Motor neuron (in vitro differentiated cells): ENCODE measurements at regions not wholly inside any gene's neighbourhood (a gene's known extent, or its start where the extent isn't known, plus 50 kb on each side); places are given as distances from the start of the nearest gene placed in this dataset.

Experiments used
- ATAC-seq, 8 experiments: fragments of 200-7000 bp; cut with Tn5 transposase; replicated peaks in 6 of 8; 2 replicates each; pipeline ENCODE4 v1.8.0; 2021; ENCODE audit warnings: mild to moderate bottlenecking in 8 of 8, moderate library complexity in 8 of 8
- H3K27ac ChIP-seq, 2 donors: fragments of 250-450 bp; sonication (Bioruptor Pico); 2 replicates each; pipeline ENCODE4 v1.9.0; 2021; ENCODE audit warnings: antibody characterized with exemption in 2 of 2, mild to moderate bottlenecking in 2 of 2, moderate library complexity in 1 of 2
- H3K4me1 ChIP-seq, 2 donors: fragments of 250-450 bp; sonication (Bioruptor Pico); replicated peaks in 1 of 2; 2 replicates each; pipeline ENCODE4 v1.6.1; 2021; ENCODE audit warnings: antibody characterized with exemption in 2 of 2, mild to moderate bottlenecking in 2 of 2, moderate library complexity in 1 of 2
- H3K4me3 ChIP-seq, 5 donors: fragments of 250-450 bp; sonication (Bioruptor Pico); 2 replicates each; pipeline ENCODE4 v1.9.0; 2021; ENCODE audit warnings: antibody characterized with exemption in 5 of 5, mild to moderate bottlenecking in 5 of 5, moderate library complexity in 4 of 5
- WGBS, 10 experiments: fragments of 450-650 bp; shearing (Covaris generic); methylation state at CpG; one replicate each; pipeline ENCODE4 v1.0.0; 2022; 5-methylcytosine and 5-hydroxymethylcytosine counted together
- in situ Hi-C, 9 experiments: fragments of 400-800 bp; cut with MboI; loops; one replicate each; pipeline ENCODE4 v1.15.0; 2021; ENCODE audit warnings: low sequenced_read_pairs in 9 of 9, low pct_unique_long_range_greater_than_20kb in 2 of 9; ENCODE audit not compliant: unreplicated experiment in 9 of 9

DNA sequence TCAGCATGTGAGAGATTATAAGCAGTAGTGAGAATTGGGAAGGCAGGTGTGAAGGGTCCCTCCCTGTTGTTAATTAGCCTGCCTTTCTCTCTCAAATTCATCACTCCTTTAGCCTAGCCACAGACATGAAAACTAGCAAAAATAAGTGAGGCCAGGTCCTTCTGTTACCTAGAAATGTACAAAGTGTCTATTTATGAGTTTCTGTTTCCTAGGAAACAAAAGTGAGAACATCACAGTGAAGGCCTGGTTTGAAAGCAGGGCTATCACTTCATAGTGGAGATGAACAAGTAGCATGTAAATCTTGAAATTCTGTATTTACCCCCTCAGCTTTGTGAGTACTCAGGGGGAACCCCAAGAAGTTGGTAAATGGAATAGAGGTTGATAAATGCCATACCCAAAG is 78.2 kb upstream of the UMPS start:
- in situ Hi-C loops, result no loop called here
- Histone ChIP-seq H3K27ac (no peak overlapping the region), H3K4me1 (peaks cover 0 to 5% of the 10 kb centered on the region in 2 donors), H3K4me3 (no peak overlapping the region)
- no peak for ATAC-seq

DNA sequence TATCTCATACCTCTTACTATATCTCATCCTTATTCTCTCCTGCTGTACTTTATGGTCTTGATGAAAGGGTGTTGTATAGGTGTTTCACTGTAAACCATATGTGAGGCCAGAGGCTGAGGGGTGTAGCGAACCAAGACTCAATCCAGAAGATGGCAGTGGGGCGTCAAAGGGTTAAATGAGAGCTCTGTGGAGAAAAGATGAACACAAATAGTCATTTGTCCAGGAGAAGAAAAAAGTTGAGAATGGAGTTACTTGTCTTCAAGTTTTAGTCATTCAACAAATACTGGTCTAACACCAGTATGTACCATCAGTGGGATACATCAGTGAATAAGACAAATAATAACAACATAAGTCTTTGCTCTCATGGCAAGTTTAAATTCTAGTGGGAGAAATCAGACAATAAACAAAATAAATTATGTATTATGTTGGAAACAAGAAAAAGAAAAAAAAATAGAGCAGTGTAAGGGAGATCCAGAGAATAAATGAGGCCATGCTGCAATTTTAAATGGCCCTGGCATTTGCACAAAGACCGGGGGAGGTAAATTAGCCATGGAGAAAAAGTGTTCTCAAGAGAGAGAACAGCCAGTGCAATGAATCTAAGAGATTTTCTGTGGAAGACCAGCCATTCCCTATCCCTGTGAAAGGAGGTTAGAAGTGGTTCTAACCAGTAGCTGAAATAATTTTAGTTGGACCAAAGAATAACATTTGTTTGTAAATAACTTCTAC is 77.0 kb upstream of the UMPS start:
- ATAC-seq, result no peak
- WGBS, 10 experiments, result 0 to 100% (median 67%) methylated on average over 1 to 3 of the region's 3 CpGs; no CpG with 5 or more reads in 1 of the 10 experiments
- in situ Hi-C loops, result no loop called here
- peaks cover 0 to 4% of the 10 kb centered on the region in 2 donors for H3K4me1 ChIP-seq
- no peak overlapping the region for H3K27ac ChIP-seq
- H3K4me3 ChIP-seq, result no peak overlapping the region

DNA sequence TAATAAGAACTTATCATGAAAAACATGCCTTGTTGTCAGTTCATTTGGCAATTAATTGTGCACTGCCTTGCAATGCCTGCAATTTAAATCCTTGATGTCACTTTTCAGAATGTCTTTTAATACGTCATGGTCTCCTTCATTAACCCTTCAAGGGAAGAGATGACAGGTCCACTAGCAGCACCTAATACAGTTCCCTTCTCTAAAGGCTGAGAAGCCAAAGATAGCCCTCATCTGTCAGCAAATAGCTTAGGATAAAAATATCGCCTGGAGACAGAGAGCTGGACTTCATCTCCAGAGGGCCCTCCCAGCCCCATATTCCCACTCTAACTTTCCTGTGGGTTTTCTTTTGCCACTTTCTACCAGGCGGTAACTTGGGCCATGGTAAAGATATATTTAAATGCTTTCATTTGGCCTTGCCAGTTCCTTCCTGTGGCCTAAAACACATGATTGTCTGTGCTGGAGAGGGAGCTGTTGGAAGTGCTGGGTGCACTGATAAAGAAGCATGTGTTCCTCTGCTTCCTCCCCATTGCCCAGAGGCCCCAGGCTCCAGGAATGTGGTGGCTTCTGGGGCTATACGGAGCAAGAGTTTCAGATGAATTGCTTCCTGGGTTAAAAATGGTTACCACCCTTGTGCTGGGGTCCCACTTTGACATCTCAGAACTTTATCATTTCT is 76.3 kb upstream of the UMPS start:
- ATAC-seq, result no peak
- H3K27ac ChIP-seq, result no peak overlapping the region
- WGBS, 10 experiments, result 0 to 100% (median 91%) methylated on average over 1 to 4 of the region's 4 CpGs; no CpG with 5 or more reads in 1 of the 10 experiments
- H3K4me1 ChIP-seq, result no peaks in the 10 kb centered on the region
- in situ Hi-C loops, result no loop called here
- H3K4me3 ChIP-seq, result no peak overlapping the region

DNA sequence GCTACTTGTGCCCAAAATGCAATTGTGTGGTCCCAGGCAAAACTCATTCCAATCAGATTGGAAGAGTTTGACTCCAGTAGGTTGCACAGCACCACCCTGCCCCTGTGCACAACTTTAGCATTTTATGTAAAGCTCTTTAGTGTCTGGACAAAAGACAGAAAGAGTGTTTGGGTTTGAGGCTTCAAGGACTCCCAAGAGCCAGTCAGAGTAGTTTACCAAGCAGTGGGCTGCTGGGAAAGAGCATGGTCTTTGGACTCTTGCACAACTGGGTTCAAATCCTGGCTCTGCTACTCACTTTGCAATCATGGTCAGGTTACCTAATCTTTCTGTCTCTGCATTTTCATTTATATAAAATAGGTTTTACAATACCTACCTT is 75.8 kb upstream of the UMPS start:
- Histone ChIP-seq H3K4me1 (no peaks in the 10 kb centered on the region), H3K27ac (no peak overlapping the region), H3K4me3 (no peak overlapping the region)
- in situ Hi-C loops, result no loop called here
- no peak for ATAC-seq

DNA sequence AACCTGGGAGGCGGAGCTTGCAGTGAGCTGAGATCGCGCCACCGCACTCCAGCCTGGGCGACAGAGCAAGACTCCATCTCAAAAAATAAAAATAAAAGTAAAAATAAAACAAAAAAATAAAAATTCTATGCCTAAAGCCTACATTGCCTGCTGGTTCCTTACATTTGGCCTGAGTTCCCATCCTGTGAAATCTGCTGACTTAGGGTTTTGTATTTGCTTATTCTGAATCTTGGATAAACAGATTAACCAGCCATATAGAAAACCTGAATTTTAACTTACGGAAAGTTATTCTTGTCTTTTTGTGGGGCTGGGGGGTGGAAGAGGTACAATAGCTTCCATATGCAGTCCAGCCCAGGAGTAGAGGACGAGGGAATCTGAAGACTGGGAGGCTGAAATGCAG is 73.7 kb upstream of the UMPS start:
- H3K4me1 ChIP-seq, result no peaks in the 10 kb centered on the region
- no peak overlapping the region for H3K4me3 ChIP-seq
- ATAC-seq, result no peak
- H3K27ac ChIP-seq, result no peak overlapping the region
- in situ Hi-C loops, result no loop called here
- 70 to 100% (median 88%) methylated on average over 1 to 7 of the region's 7 CpGs; no CpG with 5 or more reads in 4 of the 10 experiments for WGBS, 10 experiments

DNA sequence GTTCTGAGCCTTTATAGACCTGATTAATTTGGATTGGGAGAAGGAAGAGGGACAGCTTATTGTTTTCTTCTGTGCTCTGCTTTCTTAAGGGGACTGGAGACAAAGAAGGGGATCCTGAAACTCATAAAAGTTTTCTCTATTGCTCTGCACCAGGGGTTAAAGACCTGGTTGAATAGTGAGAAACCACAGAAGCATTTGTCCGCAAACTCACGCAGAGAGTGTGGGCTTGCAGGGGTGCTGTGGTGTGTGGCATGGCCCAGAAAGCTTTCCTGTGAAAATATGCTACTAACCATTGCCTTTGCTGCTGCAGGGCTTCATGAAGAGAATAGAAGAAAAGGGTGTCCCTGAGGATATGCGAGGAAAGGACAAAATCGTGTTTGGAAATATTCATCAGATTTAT is 73.1 kb upstream of the UMPS start:
- Histone ChIP-seq H3K4me3 (no peak overlapping the region), H3K4me1 (no peaks in the 10 kb centered on the region), H3K27ac (no peak overlapping the region)
- WGBS, 10 experiments, result 48 to 100% (median 85%) methylated on average over 1 to 4 of the region's 4 CpGs; no CpG with 5 or more reads in 2 of the 10 experiments
- ATAC-seq, result no peak
- in situ Hi-C loops, result no loop called here

DNA sequence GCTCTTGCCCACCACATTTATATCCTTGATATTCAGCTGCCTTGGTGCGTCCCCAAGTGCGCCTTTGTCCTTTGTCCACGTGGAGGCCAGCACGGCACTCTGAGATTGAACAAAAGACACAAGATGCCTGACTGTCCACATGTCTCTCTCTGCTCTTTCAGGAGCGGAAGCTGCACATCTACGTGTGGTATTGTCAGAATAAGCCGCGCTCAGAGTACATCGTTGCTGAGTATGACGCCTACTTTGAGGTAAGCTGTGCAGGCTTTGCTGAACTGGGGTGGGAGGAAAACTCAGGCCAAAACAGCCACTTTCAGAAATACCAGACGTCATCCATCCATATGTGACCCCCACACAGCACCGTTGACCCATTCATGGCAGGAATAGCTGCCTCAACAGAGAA is 72.0 kb upstream of the UMPS start:
- Histone ChIP-seq H3K4me3 (no peak overlapping the region), H3K27ac (no peak overlapping the region), H3K4me1 (no peaks in the 10 kb centered on the region)
- 43 to 100% (median 85%) methylated on average over 2 to 10 of the region's 12 CpGs; no CpG with 5 or more reads in 3 of the 10 experiments for WGBS, 10 experiments
- ATAC-seq, result no peak
- in situ Hi-C loops, result no loop called here

DNA sequence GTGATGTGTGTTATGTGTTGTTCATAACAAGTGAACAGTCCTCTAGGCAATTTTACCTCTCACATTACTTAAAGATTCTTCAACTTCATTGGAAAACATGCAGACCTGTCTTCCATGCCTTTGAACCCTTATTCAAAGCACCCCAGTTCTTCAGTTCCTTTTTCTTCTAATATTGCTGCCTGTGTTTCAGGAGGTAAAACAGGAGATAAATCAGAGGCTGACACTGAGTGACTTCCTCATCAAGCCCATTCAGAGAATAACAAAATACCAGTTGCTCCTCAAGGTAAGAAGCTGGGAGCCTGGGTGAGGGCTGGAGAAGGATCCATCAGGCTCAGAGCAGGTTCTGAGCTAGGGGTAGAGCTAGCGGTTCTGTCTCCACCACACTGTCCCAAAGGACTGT is 71.1 kb upstream of the UMPS start:
- ATAC-seq, result no peak
- 0% methylated on average over 1 of the region's 1 CpG; no CpG with 5 or more reads in 9 of the 10 experiments for WGBS, 10 experiments
- H3K27ac ChIP-seq, result no peak overlapping the region
- in situ Hi-C loops, result no loop called here
- no peaks in the 10 kb centered on the region for H3K4me1 ChIP-seq
- no peak overlapping the region for H3K4me3 ChIP-seq

DNA sequence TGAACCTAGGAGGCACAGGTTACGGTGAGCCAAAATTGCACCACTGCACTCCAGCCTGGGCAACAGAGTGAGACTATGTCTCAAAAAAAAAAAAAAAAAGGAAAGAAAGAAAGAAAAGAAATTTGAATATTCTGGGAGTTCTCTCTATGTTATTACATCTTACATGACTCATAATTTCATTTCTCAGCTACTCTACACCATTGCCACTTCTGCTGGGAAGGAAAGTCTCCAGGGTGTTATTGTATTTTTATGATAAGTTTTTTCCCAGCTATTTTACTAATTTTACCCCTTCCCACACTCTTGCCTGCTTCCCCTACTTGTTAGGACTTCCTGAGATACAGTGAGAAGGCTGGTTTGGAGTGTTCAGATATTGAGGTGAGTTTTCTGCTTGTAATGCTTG is 69.7 kb upstream of the UMPS start:
- Histone ChIP-seq H3K27ac (no peak overlapping the region), H3K4me3 (no peak overlapping the region), H3K4me1 (no peaks in the 10 kb centered on the region)
- in situ Hi-C loops, result no loop called here
- 75 to 100% (median 100%) methylated on average over 1 of the region's 1 CpG; no CpG with 5 or more reads in 4 of the 10 experiments for WGBS, 10 experiments
- ATAC-seq, result peak in 2 of 8 experiments; percentile 10 to 54

DNA sequence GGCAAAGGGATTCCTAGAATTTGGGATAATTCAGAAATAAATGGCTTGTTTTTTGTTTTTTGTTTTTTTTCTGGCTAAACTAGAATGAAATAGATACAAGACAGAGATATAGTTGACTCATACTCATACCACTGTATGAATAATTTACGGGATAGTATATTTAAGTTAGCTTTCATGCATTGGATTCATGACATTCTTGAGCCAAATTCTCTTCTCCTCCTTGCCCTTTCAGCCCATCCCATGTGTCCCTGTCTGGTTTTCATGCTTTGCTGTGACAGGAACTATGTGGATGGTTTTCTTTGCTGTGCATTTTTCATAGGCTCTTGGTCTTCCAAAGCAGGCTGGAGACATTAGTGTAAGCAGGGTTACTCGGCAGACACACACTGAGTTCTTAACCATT is 66.6 kb upstream of the UMPS start:
- in situ Hi-C loops, result no loop called here
- WGBS, 10 experiments, result 0 to 100% (median 78%) methylated on average over 1 to 2 of the region's 2 CpGs

DNA sequence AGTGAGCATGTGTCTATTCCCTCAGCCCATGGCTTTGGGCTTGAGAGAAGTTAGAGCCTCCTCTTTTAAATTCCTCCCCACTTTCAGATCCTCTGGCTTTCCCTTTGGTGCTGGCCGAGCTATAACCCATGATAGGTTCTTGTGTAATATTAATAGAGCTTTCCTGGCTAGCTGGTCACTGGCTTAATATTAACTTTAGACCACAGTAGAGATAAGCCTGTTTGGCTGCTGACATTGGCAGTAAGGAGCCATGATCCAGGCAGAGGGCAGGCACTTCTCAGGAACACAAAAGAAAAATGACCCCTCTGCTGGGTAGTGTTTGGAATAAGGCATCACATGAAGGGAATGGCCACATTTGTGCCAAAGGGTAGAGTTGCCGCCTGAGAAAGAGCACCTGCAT is 65.4 kb upstream of the UMPS start:
- ATAC-seq, result no peak
- in situ Hi-C loops, result no loop called here
- WGBS, 10 experiments, result 67 to 100% (median 94%) methylated on average over 1 to 2 of the region's 2 CpGs; no CpG with 5 or more reads in 3 of the 10 experiments

More for the DNA sequence above, 66.6 kb upstream of the UMPS start:
- Histone ChIP-seq H3K4me1 (no peaks in the 10 kb centered on the region), H3K27ac (no peak overlapping the region), H3K4me3 (no peak overlapping the region)
- peak in 3 of 8 experiments; percentile 65 to 97 (median 96) for ATAC-seq

DNA sequence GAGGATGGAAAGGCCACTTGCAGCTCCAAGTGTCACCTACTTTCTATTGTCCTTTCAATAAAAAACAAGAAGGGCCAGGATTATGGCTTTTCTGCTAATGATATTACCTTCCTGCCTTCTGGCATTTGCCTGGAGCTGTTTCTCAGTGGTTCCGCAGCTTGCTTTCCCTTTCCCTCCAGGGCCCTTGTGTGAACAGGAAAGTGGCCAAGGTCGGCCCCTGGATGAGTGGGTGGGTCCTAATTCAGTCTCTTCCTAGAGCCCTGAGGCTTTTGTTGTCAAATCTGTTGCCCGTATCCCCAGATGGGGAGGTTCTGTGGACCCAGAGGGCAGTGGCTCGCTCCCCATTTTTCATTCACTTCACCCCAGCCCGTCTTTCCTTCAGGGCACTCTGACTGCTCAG is 64.2 kb upstream of the UMPS start:
- in situ Hi-C loops, result no loop called here
- no peak overlapping the region for H3K27ac ChIP-seq
- WGBS, 10 experiments, result 80 to 100% (median 87%) methylated on average over 1 to 4 of the region's 5 CpGs; no CpG with 5 or more reads in 6 of the 10 experiments
- H3K4me3 ChIP-seq, result no peak overlapping the region
- no peaks in the 10 kb centered on the region for H3K4me1 ChIP-seq
- ATAC-seq, result no peak

More for the DNA sequence above, 65.4 kb upstream of the UMPS start:
- Histone ChIP-seq H3K4me1 (no peaks in the 10 kb centered on the region), H3K4me3 (no peak overlapping the region), H3K27ac (no peak overlapping the region)

DNA sequence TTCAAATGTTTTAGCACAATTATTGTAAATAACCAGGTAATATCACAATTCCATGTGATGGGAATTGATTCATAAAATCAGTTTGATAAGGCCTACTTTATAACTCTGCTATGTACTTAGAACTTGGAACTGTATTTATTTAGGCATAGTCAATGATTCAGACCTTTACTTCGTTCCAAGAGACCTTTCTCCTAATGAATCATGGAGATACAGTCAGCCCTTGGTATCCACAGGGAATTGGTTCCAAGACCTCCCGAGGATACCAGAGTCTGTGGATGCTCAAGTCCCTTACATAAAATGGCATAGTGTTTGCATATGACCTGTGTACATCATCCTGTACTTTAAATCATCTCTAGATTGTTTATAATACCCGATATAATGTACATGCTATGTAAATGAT is 60.8 kb upstream of the UMPS start:
- ATAC-seq, result no peak
- 12 to 94% (median 81%) methylated on average over 1 to 3 of the region's 3 CpGs; no CpG with 5 or more reads in 1 of the 10 experiments for WGBS, 10 experiments
- in situ Hi-C loops, result no loop called here
- Histone ChIP-seq H3K4me3 (no peak overlapping the region), H3K27ac (no peak overlapping the region), H3K4me1 (no peaks in the 10 kb centered on the region)

DNA sequence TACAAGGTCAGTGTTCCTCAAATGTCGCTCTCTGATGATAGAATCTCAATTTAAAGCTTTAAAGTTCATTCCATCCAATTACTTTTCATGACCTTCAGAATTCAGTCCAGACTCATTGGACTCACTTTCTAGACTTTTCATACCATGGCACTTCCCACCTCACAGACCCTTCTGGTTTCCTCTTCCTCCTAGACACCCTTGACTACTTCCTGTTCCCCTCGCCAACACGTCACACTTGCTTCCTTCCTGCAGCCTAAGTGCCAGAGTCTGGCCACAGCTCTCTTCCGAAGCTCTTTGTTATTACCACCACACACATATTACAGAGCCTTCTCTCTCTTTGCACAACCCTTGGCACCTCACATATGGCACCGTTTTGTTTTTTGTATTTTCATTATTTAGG is 59.1 kb upstream of the UMPS start:
- no peak for ATAC-seq
- no peaks in the 10 kb centered on the region for H3K4me1 ChIP-seq
- no peak overlapping the region for H3K4me3 ChIP-seq
- 74 to 100% (median 100%) methylated on average over 1 to 5 of the region's 5 CpGs; no CpG with 5 or more reads in 1 of the 10 experiments for WGBS, 10 experiments
- in situ Hi-C loops, result no loop called here
- H3K27ac ChIP-seq, result no peak overlapping the region
